Skeletal muscle satellite cell (primary cell): ENCODE measurements at regions not wholly inside any gene's neighbourhood (a gene's known extent, or its start where the extent isn't known, plus 50 kb on each side); places are given as distances from the start of the nearest gene placed in this dataset.

Experiments
- H3K27me3 ChIP-seq: 2 replicates; pipeline ENCODE4 v1.7.0; 2013; ENCODE audit warnings: low read length; ENCODE audit not compliant: control insufficient read depth, insufficient read depth
- H3K36me3 ChIP-seq: 2 replicates; pipeline ENCODE4 v1.7.0; 2013; ENCODE audit warnings: mild to moderate bottlenecking, control low read depth, low read length; ENCODE audit not compliant: insufficient read depth
- H3K4me1 ChIP-seq: 2 replicates; pipeline ENCODE4 v1.7.0; 2013; ENCODE audit warnings: low read length; ENCODE audit not compliant: control insufficient read depth, insufficient read depth
- H3K4me2 ChIP-seq: 2 replicates; pipeline ENCODE4 v1.7.0; 2013; ENCODE audit warnings: mild to moderate bottlenecking, low read length
- H3K4me3 ChIP-seq: 2 replicates; pipeline ENCODE4 v1.7.0; 2013; ENCODE audit warnings: low read length
- H3K9ac ChIP-seq: 2 replicates; pipeline ENCODE4 v1.7.0; 2013; ENCODE audit warnings: mild to moderate bottlenecking, low read depth, low read length, moderate library complexity
- H3K9me3 ChIP-seq: replicated peaks from 2 replicates; pipeline ENCODE4 v1.7.0; 2013; ENCODE audit warnings: mild to moderate bottlenecking, control low read depth, low read length

- no peak overlapping the region for H3K4me2 ChIP-seq
- peaks cover 64% of the 10 kb centered on the region for H3K27me3 ChIP-seq
- H3K4me3 ChIP-seq: no peak overlapping the region
- H3K9ac ChIP-seq: no peak overlapping the region
- no peaks in the 10 kb centered on the region for H3K4me1 ChIP-seq
- no peaks in the 10 kb centered on the region for H3K36me3 ChIP-seq
- no peaks in the 10 kb centered on the region for H3K9me3 ChIP-seq
Observed at GRCh38 chr1:25051504-25051903, 121.4 kb upstream of the RUNX3 start.

DNA sequence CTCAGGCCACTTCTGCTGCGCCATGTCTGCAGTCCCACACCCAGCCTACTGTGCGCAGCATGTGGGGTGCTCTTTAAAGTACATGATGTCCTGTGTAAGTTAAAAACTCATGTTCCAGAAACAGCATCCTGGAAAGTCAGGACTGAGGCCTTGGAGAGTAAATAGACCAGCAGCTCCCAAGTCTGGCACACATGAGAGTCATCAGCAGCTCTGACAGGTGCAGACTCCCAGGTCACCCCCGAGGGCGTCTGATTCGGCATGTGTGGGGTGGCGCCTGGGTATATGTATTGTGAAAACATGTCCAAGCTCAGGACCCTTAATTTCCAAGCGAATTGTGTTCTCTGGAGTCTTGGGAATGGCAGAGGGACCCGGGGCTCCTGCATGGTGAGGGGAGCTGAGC lies 120.1 kb upstream of the RUNX3 start:
- Histone ChIP-seq H3K9ac (no peak overlapping the region), H3K4me1 (no peaks in the 10 kb centered on the region), H3K4me3 (no peak overlapping the region), H3K27me3 (peaks cover 52% of the 10 kb centered on the region), H3K36me3 (no peaks in the 10 kb centered on the region), H3K9me3 (no peaks in the 10 kb centered on the region), H3K4me2 (no peak overlapping the region)

DNA sequence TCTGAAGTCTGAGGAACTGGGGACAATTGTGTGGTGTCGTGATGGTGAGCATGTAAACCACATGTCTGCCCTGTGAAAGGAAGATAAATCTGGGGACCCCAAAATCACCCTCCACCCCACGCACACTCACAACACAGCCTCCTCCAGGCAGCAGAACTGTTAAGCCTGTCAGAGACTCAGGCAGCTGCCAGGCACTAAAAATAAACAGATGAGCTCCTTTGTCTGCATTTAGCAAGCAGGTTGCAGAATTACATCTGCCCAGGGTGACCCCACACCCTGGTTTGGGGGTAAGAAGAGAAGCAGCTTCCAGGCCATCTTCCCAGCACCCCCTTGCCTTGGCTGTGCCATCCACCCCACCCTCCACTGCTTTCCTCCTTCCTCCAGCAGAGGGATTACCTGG lies 119.1 kb upstream of the RUNX3 start:
- Histone ChIP-seq H3K4me2 (no peak overlapping the region), H3K9ac (no peak overlapping the region), H3K27me3 (peaks cover 49% of the 10 kb centered on the region), H3K36me3 (no peaks in the 10 kb centered on the region), H3K4me3 (no peak overlapping the region), H3K4me1 (no peaks in the 10 kb centered on the region), H3K9me3 (no peaks in the 10 kb centered on the region)

DNA sequence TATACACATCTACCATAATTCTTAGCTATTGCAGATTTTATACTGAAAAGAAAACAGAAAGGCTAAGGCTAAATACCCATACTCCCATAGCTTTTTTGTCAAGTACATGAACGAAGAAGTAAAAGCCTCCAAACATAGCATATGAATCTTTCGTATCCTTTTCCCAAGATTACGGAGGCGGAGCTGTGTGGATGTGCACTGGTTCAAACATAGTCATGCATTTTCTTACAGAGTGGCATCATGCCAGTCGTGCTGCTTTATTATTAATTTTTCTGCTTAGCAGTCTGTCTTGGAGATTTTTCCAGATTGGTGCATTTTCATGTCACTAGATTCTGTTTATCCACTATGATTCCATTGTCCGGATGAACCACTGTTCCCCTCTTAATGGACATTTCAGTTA lies 118.7 kb upstream of the RUNX3 start:
- no peak overlapping the region for H3K9ac ChIP-seq
- H3K4me2 ChIP-seq: no peak overlapping the region
- H3K9me3 ChIP-seq: no peaks in the 10 kb centered on the region
- H3K4me3 ChIP-seq: no peak overlapping the region
- no peaks in the 10 kb centered on the region for H3K4me1 ChIP-seq
- no peaks in the 10 kb centered on the region for H3K36me3 ChIP-seq
- H3K27me3 ChIP-seq: peaks cover 54% of the 10 kb centered on the region

GRCh38 chr1:25047506-25048240 lies 117.6 kb upstream of the RUNX3 start:
- peaks cover 48% of the 10 kb centered on the region for H3K27me3 ChIP-seq
- no peak overlapping the region for H3K9ac ChIP-seq
- no peak overlapping the region for H3K4me2 ChIP-seq
- H3K36me3 ChIP-seq: no peaks in the 10 kb centered on the region
- no peak overlapping the region for H3K4me3 ChIP-seq
- no peaks in the 10 kb centered on the region for H3K9me3 ChIP-seq
- H3K4me1 ChIP-seq: no peaks in the 10 kb centered on the region

DNA sequence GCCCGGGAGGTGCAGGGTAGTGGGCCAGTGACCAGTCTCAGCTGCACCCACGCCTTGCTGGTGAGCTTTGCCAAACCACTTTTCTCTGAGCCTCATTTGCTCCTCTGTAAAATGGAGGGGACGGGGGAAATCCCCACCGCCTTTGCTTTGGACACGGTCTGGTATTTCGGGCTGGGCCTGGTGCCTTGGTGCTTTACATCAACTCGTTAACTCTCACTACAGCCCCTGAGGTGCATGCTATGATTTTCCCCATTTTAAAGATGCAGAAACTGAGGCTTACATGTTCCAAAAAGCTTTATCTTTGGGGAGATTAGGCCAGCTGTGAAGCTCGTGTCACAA lies 116.1 kb upstream of the RUNX3 start:
- Histone ChIP-seq H3K4me1 (no peaks in the 10 kb centered on the region), H3K4me2 (no peak overlapping the region), H3K9me3 (no peaks in the 10 kb centered on the region), H3K27me3 (peaks cover 52% of the 10 kb centered on the region), H3K4me3 (no peak overlapping the region), H3K36me3 (no peaks in the 10 kb centered on the region), H3K9ac (no peak overlapping the region)

DNA sequence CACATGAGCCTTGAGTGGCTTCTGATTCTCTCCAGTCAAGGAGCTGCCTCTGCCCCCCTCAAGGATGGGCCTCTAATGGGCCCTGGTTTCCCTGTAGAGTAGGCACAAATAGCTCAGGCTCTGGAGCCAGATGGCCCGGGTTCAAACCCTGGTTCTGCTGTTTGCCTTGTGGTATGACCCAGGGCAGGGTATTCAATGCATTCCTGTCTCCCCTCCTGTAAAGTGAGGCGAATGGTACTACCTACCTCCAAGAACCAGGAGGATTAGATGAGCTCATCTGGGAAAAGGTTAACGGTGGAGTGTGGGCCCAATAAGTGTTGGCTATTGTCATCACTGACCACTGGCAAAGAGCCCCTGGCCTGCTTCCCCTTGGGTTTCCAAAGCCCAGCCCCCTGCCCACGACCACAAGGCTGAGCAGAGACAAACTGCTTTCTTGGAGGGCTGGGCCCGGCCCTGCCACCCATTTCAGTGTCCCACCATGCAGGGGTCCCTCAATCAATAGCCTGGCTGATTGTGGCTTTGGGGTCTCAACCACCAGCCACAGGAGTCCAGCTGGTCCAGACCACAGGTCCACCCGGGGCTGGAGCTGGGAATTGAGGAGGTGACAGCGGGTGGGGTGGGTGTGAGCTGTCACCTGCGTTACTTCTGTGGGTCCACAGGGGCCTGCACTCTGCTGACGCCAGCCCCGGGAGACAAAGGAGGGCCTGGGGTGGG lies 115.6 kb upstream of the RUNX3 start:
- Histone ChIP-seq H3K9ac (no peak overlapping the region), H3K4me1 (no peaks in the 10 kb centered on the region), H3K9me3 (no peaks in the 10 kb centered on the region), H3K36me3 (no peaks in the 10 kb centered on the region), H3K4me3 (no peak overlapping the region), H3K27me3 (peaks cover 52% of the 10 kb centered on the region), H3K4me2 (no peak overlapping the region)

DNA sequence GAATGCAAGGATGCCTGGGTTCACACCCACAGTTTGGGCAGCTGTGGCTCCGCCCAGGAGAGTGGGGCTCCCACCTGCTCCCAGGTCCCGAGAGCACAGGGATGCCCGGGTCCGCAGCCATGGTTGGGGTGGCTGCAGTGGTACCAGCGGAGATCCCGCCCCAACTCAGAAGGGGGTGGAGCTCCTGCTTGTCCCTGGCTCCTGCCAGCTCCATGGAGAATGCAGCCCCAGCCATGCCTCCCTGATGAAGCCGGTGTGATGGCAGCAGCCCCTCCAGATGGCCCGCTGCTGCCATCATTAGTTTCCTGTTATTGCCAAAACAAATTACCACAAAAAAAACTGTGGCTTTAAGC lies 113.1 kb upstream of the RUNX3 start:
- H3K9ac ChIP-seq: no peak overlapping the region
- H3K4me1 ChIP-seq: no peaks in the 10 kb centered on the region
- no peak overlapping the region for H3K4me2 ChIP-seq
- peaks cover 33% of the 10 kb centered on the region for H3K27me3 ChIP-seq
- no peak overlapping the region for H3K4me3 ChIP-seq
- H3K36me3 ChIP-seq: no peaks in the 10 kb centered on the region
- no peaks in the 10 kb centered on the region for H3K9me3 ChIP-seq

GRCh38 chr1:25042331-25043227 lies 112.5 kb upstream of the RUNX3 start:
- no peaks in the 10 kb centered on the region for H3K9me3 ChIP-seq
- H3K36me3 ChIP-seq: no peaks in the 10 kb centered on the region
- H3K9ac ChIP-seq: no peak overlapping the region
- H3K27me3 ChIP-seq: peaks cover 37% of the 10 kb centered on the region
- H3K4me2 ChIP-seq: no peak overlapping the region
- H3K4me3 ChIP-seq: no peak overlapping the region
- H3K4me1 ChIP-seq: no peaks in the 10 kb centered on the region

- no peak overlapping the region for H3K9ac ChIP-seq
- no peak overlapping the region for H3K4me3 ChIP-seq
- no peaks in the 10 kb centered on the region for H3K4me1 ChIP-seq
- no peaks in the 10 kb centered on the region for H3K9me3 ChIP-seq
- H3K36me3 ChIP-seq: no peaks in the 10 kb centered on the region
- H3K27me3 ChIP-seq: peaks cover 32% of the 10 kb centered on the region
- no peak overlapping the region for H3K4me2 ChIP-seq
Observed at GRCh38 chr1:25041916-25042315, 111.8 kb upstream of the RUNX3 start.

DNA sequence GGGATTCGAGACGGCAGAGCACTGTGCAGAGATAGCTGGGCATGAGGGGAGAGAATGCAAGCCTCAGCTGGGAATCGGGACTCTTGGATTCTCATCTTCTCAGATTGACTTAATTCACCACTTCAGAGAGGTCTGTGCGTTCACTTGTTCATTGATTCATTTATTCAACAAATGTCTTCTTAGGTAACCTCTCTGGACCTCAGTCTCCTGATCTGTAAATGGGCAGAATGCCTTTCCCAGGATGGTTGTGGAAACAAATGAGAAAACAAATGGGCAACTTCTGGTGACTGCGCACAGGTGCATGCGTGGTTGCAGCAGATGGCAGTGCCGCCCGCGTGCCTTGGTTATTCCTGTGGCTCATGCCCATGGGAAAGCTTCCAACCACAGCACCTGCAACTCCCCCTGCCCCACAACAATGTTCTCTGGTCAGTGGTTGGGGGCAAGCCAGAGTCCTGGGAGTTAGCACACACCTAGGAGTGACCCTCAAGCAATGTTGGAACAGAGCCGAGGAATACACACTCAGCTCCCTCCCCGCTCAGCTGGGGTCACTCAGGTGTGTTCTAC lies 110.1 kb upstream of the RUNX3 start:
- Histone ChIP-seq H3K36me3 (no peaks in the 10 kb centered on the region), H3K4me1 (no peaks in the 10 kb centered on the region), H3K9ac (no peak overlapping the region), H3K4me3 (no peak overlapping the region), H3K4me2 (no peak overlapping the region), H3K27me3 (peaks cover 28% of the 10 kb centered on the region), H3K9me3 (no peaks in the 10 kb centered on the region)
